ENCODE measurements at regions not wholly inside any gene's neighbourhood (a gene's known extent, or its start where the extent isn't known, plus 50 kb on each side); places are given as distances from the start of the nearest gene placed in this dataset.

DNA sequence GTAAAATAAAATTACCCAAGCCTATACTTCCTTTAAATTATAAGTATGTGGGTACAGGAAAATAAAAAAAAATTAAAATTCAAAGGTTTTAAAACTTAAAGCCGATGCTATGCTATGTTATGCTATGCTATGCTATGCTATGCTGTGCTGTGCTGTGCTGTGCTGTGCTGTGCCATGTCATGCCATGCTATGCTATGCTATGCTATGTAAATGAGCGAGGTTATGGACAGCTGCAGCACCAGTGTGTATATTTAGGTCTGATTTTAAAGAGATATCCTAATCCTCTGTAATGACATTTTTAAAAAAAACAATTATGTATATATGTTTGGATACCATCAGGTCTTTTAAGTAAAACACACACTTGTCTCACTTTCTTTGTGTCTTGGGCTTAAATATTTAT, 1822.0 kb upstream of the SEL1L start:
- TF ChIP-seq, protein P1, sequence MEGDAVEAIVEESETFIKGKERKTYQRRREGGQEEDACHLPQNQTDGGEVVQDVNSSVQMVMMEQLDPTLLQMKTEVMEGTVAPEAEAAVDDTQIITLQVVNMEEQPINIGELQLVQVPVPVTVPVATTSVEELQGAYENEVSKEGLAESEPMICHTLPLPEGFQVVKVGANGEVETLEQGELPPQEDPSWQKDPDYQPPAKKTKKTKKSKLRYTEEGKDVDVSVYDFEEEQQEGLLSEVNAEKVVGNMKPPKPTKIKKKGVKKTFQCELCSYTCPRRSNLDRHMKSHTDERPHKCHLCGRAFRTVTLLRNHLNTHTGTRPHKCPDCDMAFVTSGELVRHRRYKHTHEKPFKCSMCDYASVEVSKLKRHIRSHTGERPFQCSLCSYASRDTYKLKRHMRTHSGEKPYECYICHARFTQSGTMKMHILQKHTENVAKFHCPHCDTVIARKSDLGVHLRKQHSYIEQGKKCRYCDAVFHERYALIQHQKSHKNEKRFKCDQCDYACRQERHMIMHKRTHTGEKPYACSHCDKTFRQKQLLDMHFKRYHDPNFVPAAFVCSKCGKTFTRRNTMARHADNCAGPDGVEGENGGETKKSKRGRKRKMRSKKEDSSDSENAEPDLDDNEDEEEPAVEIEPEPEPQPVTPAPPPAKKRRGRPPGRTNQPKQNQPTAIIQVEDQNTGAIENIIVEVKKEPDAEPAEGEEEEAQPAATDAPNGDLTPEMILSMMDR (IDR thresholded peaks at IDR 0.05) = no peak
- no peak for TF ChIP-seq CBX8 (IDR thresholded peaks at IDR 0.05)
- TF ChIP-seq SMC3 (IDR thresholded peaks at IDR 0.05) = no peak
- TF ChIP-seq ZC3H11A (IDR thresholded peaks at IDR 0.05) = no peak
- TF ChIP-seq MYC (IDR thresholded peaks at IDR 0.05; ENCODE audit: borderline replicate concordance, low read length) = no peak
- no peak for TF ChIP-seq RFX5 (IDR thresholded peaks at IDR 0.05)
- TF ChIP-seq ZSCAN20 (CRISPR knock-in tag; IDR thresholded peaks at IDR 0.05) = no peak
- TF ChIP-seq FOSL2 (IDR thresholded peaks at IDR 0.05) = no peak
- no peak for TF ChIP-seq FOSL2 (CRISPR knock-in tag; IDR thresholded peaks at IDR 0.05)
